Endothelial cell of umbilical vein (primary cell): ENCODE measurements at regions not wholly inside any gene's neighbourhood (a gene's known extent, or its start where the extent isn't known, plus 50 kb on each side); places are given as distances from the start of the nearest gene placed in this dataset.

Source experiments
- BruUV-seq: library from RNA; stranded (reverse); fragments of 400-500 nt; replicated peaks from 2 replicates; lab custom pipeline; 2021; lab: Mats Ljungman, UMichigan
- CTCF ChIA-PET: fragments of 300-600, 350-600 bp; sonication (Branson Sonifier 250); formaldehyde crosslinking; loops from one replicate; lab custom pipeline; 2021; ENCODE audit warnings: antibody characterized with exemption, inconsistent platforms; lab: Charles Lee
- POLR2A ChIA-PET: fragments of 300-600, 350-600 bp; sonication (Branson Sonifier 250); formaldehyde crosslinking; loops from one replicate; lab custom pipeline; 2021; ENCODE audit warnings: antibody characterized with exemption, inconsistent platforms; lab: Charles Lee
- DNase-seq: peaks from one replicate; pipeline ENCODE4 v3.0.0-alpha.2; 2011; ENCODE audit warnings: low read depth, low spot score
- FAIRE-seq: peaks from 2 replicates; lab custom pipeline; 2011; peaks lifted over from hg19 to GRCh38; lab: Jason Lieb, UNC
- H2AFZ ChIP-seq: 2 replicates; pipeline ENCODE4 v1.6.0; 2012; ENCODE audit warnings: low read depth, low read length, control low read depth, inconsistent platforms
- H3K27ac ChIP-seq: 2 replicates; pipeline ENCODE4 v1.5.1; 2011; ENCODE audit warnings: low read depth, mild to moderate bottlenecking, control low read depth, low read length, moderate library complexity; ENCODE audit not compliant: insufficient read depth
- H3K27me3 ChIP-seq, 2 experiments: 2 replicates each; pipeline versions ENCODE4 v1.6.0 to v1.6.1; 2011; ENCODE audit warnings: low read length in 2 of 2, mixed read lengths in 1 of 2; ENCODE audit not compliant: control insufficient read depth in 2 of 2, insufficient read depth in 2 of 2
- H3K36me3 ChIP-seq, 2 experiments: 2 replicates in 1 of 2; 3 replicates in 1 of 2; pipeline ENCODE4 v1.5.1; 2011; ENCODE audit warnings: low read length in 2 of 2, mild to moderate bottlenecking in 1 of 2, moderate library complexity in 1 of 2; ENCODE audit not compliant: control insufficient read depth in 2 of 2, insufficient read depth in 2 of 2; ENCODE audit errors: extremely low read depth in 1 of 2
- H3K4me1 ChIP-seq: 3 replicates; pipeline ENCODE4 v1.5.1; 2011; ENCODE audit warnings: mild to moderate bottlenecking, low read length; ENCODE audit not compliant: control insufficient read depth, insufficient read depth; ENCODE audit errors: extremely low read depth
- H3K4me2 ChIP-seq: 2 replicates; pipeline ENCODE4 v1.6.1; 2011; ENCODE audit warnings: low read length, control low read depth, mixed read lengths; ENCODE audit not compliant: insufficient read depth
- H3K4me3 ChIP-seq, 3 experiments: fragments of 200-600 bp in 1 of 3; sonication (generic), shearing (Covaris generic) in 1 of 3; replicated peaks in 1 of 3; 2 replicates each; pipeline ENCODE4 v1.5.1; 2011 to 2016; ENCODE audit warnings: control low read depth in 3 of 3, low read length in 3 of 3, mild to moderate bottlenecking in 2 of 3, inconsistent platforms in 1 of 3, low read depth in 1 of 3, moderate library complexity in 1 of 3; ENCODE audit not compliant: insufficient read depth in 1 of 3
- H3K79me2 ChIP-seq: 2 replicates; pipeline ENCODE4 v1.6.0; 2012; ENCODE audit warnings: low read length, inconsistent platforms; ENCODE audit not compliant: control insufficient read depth, insufficient read depth
- H3K9ac ChIP-seq: replicated peaks from 2 replicates; pipeline ENCODE3; 2011; ENCODE audit warnings: low read length, control low read depth; ENCODE audit not compliant: insufficient read depth; ENCODE audit errors: extremely low read depth
- H3K9me1 ChIP-seq: replicated peaks from 3 replicates; pipeline ENCODE4 v1.6.0; 2011; ENCODE audit warnings: mild to moderate bottlenecking, low read length; ENCODE audit not compliant: control insufficient read depth, insufficient read depth; ENCODE audit errors: extremely low read depth
- H3K9me3 ChIP-seq: replicated peaks from 2 replicates; pipeline ENCODE4 v1.5.1; 2012; ENCODE audit warnings: low read length, inconsistent platforms; ENCODE audit not compliant: control insufficient read depth, insufficient read depth
- H4K20me1 ChIP-seq: replicated peaks from 2 replicates; pipeline ENCODE3; 2011; ENCODE audit warnings: mild to moderate bottlenecking, low read length; ENCODE audit not compliant: control insufficient read depth, insufficient read depth; ENCODE audit errors: extremely low read depth
- EZH2 ChIP-seq: IDR thresholded peaks from 2 replicates; pipeline ENCODE4 v1.6.1; 2012; ENCODE audit warnings: borderline replicate concordance, low read depth, mild to moderate bottlenecking, moderate library complexity, low read length, inconsistent platforms; ENCODE audit not compliant: severe bottlenecking
- FOS ChIP-seq: IDR thresholded peaks from 2 replicates; pipeline ENCODE4 v1.6.1; 2011; ENCODE audit warnings: mild to moderate bottlenecking, low read length, moderate library complexity, borderline replicate concordance; ENCODE audit not compliant: insufficient read depth
- GATA2 ChIP-seq: IDR thresholded peaks from 2 replicates; pipeline ENCODE4 v1.7.0; 2011; ENCODE audit warnings: low read depth, mild to moderate bottlenecking, moderate library complexity, mixed read lengths, low read length; ENCODE audit not compliant: insufficient read length, insufficient read depth
- JUN ChIP-seq: IDR thresholded peaks from 2 replicates; pipeline ENCODE4 v1.6.1; 2011; ENCODE audit warnings: borderline replicate concordance, low read depth; ENCODE audit not compliant: insufficient read length, insufficient read depth
- MAX ChIP-seq: IDR thresholded peaks from 2 replicates; pipeline ENCODE4 v1.6.1; 2011; ENCODE audit not compliant: insufficient read depth, insufficient read length
- MYC ChIP-seq: IDR thresholded peaks from one replicate; pipeline ENCODE4 v1.6.1; 2011; ENCODE audit warnings: mild to moderate bottlenecking, low read depth, low read length
- POLR2A ChIP-seq: IDR thresholded peaks from 2 replicates; pipeline ENCODE4 v1.6.1; 2012; ENCODE audit warnings: low read depth, mild to moderate bottlenecking, control low read depth, low read length
- POLR2AphosphoS5 ChIP-seq: IDR thresholded peaks from 2 replicates; pipeline ENCODE4 v1.6.1; 2012; ENCODE audit warnings: low read depth, mild to moderate bottlenecking, control low read depth, low read length, moderate library complexity; ENCODE audit not compliant: insufficient read depth
- dilution Hi-C: fragments of 300-500 bp; cut with MboI; formaldehyde crosslinking; loops from one replicate; pipeline ENCODE4 v1.15.0; 2019; ENCODE audit warnings: low sequenced_read_pairs; ENCODE audit not compliant: extremely low pct_ligation_motif_present
- intact Hi-C: fragments of 100-400 bp; cut with micrococcal nuclease; formaldehyde crosslinking; loops from one replicate; pipeline ENCODE4 v1.10.0; 2022
- TF ChIP-seq, protein P1 (sequence below), 2 donors: IDR thresholded peaks; 1 replicate in 1 of 2; 2 replicates in 1 of 2; pipeline ENCODE4 v1.5.1; 2011; ENCODE audit warnings: low read length in 2 of 2, mild to moderate bottlenecking in 2 of 2, moderate library complexity in 2 of 2, control low read depth in 1 of 2, inconsistent platforms in 1 of 2, low read depth in 1 of 2; ENCODE audit not compliant: insufficient read depth in 1 of 2; ENCODE audit errors: extremely low read depth in 1 of 2

- Histone ChIP-seq H3K27ac (no peak overlapping the region), H2AFZ (no peak overlapping the region), H3K36me3 (no peaks in the 10 kb centered on the region), H4K20me1 (no peaks in the 10 kb centered on the region), H3K4me2 (no peak overlapping the region), H3K9me3 (peaks cover 7% of the 10 kb centered on the region), H3K79me2 (no peaks in the 10 kb centered on the region), H3K27me3 (no peaks in the 10 kb centered on the region), H3K4me1 (no peaks in the 10 kb centered on the region), H3K9ac (no peak overlapping the region), H3K9me1 (no peaks in the 10 kb centered on the region), H3K4me3 (no peak overlapping the region)
- intact Hi-C loops (no loop called here), dilution Hi-C loops (no loop called here)
- BruUV-seq = no TSS peak
- DNase-seq (no peak), FAIRE-seq (no peak)
- POLR2A ChIA-PET = no interaction called here
- TF ChIP-seq EZH2 (no peak), MAX (no peak), FOS (no peak), POLR2AphosphoS5 (no peak), JUN (no peak), GATA2 (no peak), POLR2A (no peak), MYC (no peak)
- TF ChIP-seq, protein P1, sequence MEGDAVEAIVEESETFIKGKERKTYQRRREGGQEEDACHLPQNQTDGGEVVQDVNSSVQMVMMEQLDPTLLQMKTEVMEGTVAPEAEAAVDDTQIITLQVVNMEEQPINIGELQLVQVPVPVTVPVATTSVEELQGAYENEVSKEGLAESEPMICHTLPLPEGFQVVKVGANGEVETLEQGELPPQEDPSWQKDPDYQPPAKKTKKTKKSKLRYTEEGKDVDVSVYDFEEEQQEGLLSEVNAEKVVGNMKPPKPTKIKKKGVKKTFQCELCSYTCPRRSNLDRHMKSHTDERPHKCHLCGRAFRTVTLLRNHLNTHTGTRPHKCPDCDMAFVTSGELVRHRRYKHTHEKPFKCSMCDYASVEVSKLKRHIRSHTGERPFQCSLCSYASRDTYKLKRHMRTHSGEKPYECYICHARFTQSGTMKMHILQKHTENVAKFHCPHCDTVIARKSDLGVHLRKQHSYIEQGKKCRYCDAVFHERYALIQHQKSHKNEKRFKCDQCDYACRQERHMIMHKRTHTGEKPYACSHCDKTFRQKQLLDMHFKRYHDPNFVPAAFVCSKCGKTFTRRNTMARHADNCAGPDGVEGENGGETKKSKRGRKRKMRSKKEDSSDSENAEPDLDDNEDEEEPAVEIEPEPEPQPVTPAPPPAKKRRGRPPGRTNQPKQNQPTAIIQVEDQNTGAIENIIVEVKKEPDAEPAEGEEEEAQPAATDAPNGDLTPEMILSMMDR (IDR thresholded peaks at IDR 0.05; ENCODE audit: extremely low read depth in 1 of 2, insufficient read depth in 1 of 2, low read depth in 1 of 2, low read length in 2 of 2) = no peak
- CTCF ChIA-PET = no interaction called here
Measured at GRCh38 chr18:76162886-76163285, 332.2 kb downstream of the ZNF516 start.
